IPS DF 6.9 (cell line): ENCODE measurements at regions not wholly inside any gene's neighbourhood (a gene's known extent, or its start where the extent isn't known, plus 50 kb on each side); places are given as distances from the start of the nearest gene placed in this dataset.
A peak's percentile ranks its signal among the peaks of the same experiment; 100 is the strongest.
"Not testable (repeated sequence)": the region's sequence is repeated elsewhere in the genome, so short reads cannot be mapped to it uniquely, and the experiment has no call there.

Experiments
- DNase-seq: peaks from one replicate; pipeline ENCODE4 v3.0.0-alpha.2; 2013; ENCODE audit warnings: low read depth, low spot score
- H3K27ac ChIP-seq: one replicate; pipeline ENCODE4 v1.5.1; 2013; ENCODE audit warnings: low read length, control low read depth
- H3K27me3 ChIP-seq: 2 replicates; pipeline ENCODE4 v1.6.1; 2013; ENCODE audit warnings: mild to moderate bottlenecking, low read length; ENCODE audit not compliant: control insufficient read depth, insufficient read depth
- H3K36me3 ChIP-seq: 2 replicates; pipeline ENCODE4 v1.6.1; 2013; ENCODE audit warnings: low read length; ENCODE audit not compliant: control insufficient read depth, insufficient read depth
- H3K4me1 ChIP-seq: 2 replicates; pipeline ENCODE4 v1.6.1; 2013; ENCODE audit warnings: low read length; ENCODE audit not compliant: control insufficient read depth, insufficient read depth
- H3K4me3 ChIP-seq: 2 replicates; pipeline ENCODE4 v1.5.1; 2013; ENCODE audit warnings: mild to moderate bottlenecking, low read length
- H3K9me3 ChIP-seq: 2 replicates; pipeline ENCODE4 v1.6.1; 2013; ENCODE audit warnings: low read length, inconsistent platforms; ENCODE audit not compliant: control insufficient read depth, insufficient read depth
- WGBS: extraction: QIAGEN DNeasy Blood & Tissue Kit; methylation state at CpG from one replicate; pipeline ENCODE4 v1.1.7; 2013; ENCODE audit warnings: mixed read lengths, missing lambda C conversion rate; ENCODE audit not compliant: insufficient read length, insufficient coverage; 5-methylcytosine and 5-hydroxymethylcytosine counted together

DNA sequence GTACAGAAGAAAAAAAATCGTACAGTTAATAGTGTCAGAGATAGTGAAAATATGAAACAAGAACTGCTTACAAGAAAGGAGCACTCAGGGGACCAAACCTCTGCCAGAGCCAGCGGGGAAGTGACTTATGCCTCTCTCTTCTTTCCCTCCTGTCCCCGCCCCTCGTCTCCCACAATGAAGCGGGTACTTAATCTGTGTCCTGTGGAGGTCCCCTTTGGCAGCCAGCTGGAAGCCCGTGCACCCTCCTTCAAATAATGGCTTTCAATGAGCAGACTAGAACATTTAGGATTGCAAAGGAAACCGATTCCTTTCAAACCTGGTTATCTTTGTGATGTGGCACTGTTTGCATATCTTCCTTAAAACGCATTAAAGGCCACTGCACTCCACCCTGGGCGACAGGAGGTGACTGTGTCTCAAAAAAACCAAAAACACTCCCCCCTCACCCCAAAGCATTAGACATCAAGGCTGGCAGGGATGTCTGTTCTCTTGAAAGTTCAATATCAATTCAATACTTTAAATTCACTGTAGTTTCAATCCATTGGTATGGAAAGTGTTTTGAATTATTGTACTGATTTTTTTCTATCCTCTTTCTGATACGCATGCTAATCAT, 51.7 kb downstream of the PPIAL4C start:
- no CpG with 5 or more reads among the region's 10 CpGs for WGBS
- H3K4me3 ChIP-seq, H3K36me3 ChIP-seq, DNase-seq, H3K27me3 ChIP-seq, H3K27ac ChIP-seq, H3K4me1 ChIP-seq, H3K9me3 ChIP-seq: not testable (repeated sequence)

DNA sequence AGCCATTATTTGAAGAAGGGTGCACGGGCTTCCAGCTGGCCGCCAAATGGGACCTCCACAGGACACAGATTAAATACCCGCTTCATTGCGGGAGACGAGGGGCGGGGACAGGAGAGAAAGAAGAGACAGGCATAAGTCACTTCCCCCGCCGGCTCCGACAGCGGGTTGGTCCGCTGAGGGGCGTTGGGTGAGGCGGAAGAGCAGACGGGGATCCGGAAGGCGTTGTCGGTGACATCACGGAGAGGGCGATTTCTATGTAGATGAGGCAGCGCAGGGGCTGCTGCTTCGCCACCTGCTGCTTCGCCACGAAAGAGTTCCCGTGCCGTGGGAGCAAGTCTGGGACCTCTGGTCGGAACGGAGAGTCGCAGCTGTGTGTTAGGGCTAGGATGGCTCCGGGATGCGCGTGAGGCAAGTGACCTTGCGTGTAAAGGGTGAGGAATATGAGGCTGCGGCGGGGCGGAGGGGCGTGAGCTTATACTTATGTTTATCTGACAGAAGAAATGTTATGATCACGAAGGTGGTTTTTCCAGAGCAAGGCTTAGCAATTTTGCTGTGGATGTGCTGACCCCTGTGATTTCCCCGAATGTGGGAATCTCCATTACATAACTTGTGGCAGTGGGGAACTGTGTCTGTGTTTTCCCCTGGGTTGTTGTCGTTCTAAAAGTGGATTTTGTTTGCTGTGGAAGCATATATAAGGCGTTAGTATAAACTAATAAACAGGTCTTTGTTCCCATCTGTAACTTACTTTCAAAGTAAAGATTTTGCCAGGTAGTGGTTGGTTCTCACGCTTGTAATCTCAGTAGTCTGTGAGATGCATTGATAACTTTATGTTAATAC, 52.9 kb downstream of the PPIAL4C start:
- no CpG with 5 or more reads among the region's 41 CpGs for WGBS
- not testable (repeated sequence) for H3K36me3 ChIP-seq, H3K27ac ChIP-seq, H3K4me1 ChIP-seq, H3K27me3 ChIP-seq, H3K9me3 ChIP-seq
- H3K4me3 ChIP-seq, result peak overlapping the region; percentile 34; the same call in 1 of the 2 replicates
- peak; percentile 82 for DNase-seq

DNA sequence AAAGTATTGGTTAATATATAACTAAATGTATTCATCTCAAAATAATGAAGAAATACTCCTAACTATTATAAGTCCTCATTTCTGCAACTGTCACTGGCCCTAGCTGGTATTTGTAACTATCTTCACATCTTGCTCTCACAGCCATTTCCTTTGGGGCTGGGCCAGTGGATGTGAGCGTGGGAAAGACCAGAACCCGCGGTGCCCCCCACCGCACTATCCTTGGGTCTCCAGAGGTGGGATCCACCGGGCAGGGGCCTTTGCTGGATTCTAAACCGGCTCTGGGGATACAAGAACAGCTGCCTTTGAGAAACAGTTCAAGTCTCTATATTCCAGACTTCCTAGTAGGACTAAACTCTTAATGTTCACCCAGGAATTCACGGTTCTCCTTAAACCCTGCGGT, 54.8 kb downstream of the PPIAL4C start:
- not testable (repeated sequence) for H3K4me3 ChIP-seq, H3K4me1 ChIP-seq, H3K9me3 ChIP-seq, H3K36me3 ChIP-seq, DNase-seq, H3K27me3 ChIP-seq, H3K27ac ChIP-seq
- no CpG with 5 or more reads among the region's 8 CpGs for WGBS

DNA sequence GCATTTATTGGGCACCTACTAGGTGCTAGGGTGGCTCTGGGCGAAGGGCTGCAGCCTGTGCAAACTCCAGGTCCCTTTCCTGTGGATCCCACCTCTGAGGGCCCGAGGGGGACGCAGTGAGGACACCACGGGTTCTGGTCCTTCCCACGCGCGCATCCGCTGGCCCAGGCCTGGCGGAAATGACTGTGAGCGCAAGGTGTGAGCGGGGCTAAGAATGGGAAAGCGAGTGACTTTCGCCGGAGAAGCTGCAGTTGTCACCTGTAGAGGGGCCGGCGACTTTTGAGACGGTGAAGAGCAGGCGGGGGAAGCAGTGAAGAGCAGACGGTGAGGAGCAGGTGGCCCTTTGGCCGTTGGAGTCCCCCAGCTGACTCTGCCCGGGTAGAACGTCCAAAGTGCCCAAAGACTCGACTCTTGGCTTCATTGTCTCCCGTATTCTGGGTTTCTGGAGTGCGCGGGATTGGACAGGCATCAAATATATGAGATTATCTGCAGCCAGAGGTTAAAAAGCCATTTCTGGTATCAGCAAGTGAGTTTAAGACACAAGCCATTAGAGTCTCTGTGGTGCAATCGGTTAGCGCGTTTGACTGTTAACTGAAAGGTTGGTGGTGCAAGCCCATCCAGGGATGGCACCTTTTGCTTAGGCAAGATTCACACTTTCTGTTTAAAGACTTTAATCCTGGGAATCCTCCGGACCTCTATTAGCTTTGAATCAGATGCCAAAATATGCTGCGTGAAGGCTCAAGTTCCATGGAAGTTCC, 55.4 kb downstream of the PPIAL4C start:
- H3K27me3 ChIP-seq, H3K4me1 ChIP-seq, H3K4me3 ChIP-seq, DNase-seq, H3K36me3 ChIP-seq, H3K9me3 ChIP-seq, H3K27ac ChIP-seq: not testable (repeated sequence)
- WGBS, result no CpG with 5 or more reads among the region's 31 CpGs

DNA sequence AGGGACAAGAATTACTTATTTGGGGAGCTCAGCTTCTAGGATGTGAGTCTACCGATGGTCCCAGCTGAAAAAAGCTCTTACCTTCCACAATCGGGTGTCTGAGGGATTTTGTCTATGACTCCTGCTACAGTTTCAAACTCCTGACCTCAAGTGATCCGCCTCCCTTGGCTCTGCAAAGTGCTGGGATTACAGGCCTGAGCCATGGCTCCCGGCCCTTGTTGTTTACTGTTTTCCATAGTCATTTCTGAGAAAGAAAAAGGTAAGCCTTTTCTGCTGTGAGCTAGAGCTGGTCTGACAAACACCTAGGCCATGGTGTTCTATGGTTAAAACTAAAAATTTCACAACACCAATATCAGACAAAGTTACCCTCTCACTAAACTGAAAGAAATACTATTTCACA, 57.5 kb downstream of the PPIAL4C start:
- not testable (repeated sequence) for DNase-seq, H3K27me3 ChIP-seq, H3K4me1 ChIP-seq, H3K36me3 ChIP-seq, H3K9me3 ChIP-seq, H3K4me3 ChIP-seq, H3K27ac ChIP-seq
- WGBS, result no CpG with 5 or more reads among the region's 4 CpGs

DNA sequence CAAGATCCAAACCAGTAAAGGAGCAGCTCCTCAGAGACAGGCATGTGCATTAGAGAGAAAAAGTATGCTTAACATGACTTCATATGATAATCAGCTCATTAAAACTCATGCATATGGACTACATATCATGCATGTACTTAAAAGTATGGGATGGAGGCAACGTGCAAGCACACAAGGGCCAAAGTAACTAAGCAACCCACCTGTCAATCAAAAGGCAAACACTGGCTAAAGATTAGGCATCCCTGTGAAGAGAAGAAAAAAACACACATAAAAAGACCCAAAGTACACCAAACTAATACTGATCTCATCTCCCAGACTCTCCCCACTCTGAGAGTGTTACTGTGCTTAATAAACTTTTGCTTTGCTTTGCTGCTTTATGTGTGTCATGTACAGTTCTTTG, 61.2 kb downstream of the PPIAL4C start:
- H3K36me3 ChIP-seq, H3K4me3 ChIP-seq, H3K4me1 ChIP-seq, H3K27ac ChIP-seq, H3K27me3 ChIP-seq, H3K9me3 ChIP-seq, DNase-seq: not testable (repeated sequence)
- no CpG with 5 or more reads among the region's 1 CpG for WGBS

DNA sequence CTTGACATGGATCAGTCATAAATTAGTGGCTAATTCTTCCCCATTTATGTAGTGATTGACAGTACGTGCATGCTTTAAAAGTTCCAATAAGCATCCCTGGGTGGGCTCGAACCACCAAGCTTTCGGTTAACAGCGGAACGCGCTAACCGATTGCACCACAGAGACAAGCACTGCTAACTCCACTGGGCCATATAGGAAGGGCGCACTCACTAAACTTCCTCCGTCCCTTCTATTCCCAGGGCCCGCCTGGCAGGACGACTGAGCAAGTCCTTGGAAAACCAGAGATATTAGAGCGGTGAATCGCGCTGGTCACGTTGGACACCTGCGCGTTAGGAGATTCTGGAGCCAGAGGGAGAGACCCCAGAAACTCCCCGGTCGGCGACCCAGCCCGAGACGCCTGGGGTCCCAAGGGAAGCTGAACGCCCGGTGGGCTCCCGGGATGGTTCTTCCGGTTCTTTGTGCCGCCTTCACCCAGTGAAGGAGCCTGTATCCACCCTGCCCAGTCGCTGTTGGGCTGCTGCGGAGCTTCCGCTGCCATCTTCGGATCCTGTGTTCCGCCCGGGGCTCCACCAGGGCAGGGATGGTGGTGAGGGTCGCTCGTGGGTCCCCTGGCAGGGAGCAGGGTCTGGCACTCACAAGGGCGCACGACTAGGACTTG, 62.8 kb downstream of the PPIAL4C start:
- not testable (repeated sequence) for H3K27ac ChIP-seq, DNase-seq, H3K4me1 ChIP-seq, H3K9me3 ChIP-seq, H3K36me3 ChIP-seq, H3K27me3 ChIP-seq
- no CpG with 5 or more reads among the region's 37 CpGs for WGBS
- peak overlapping the region; percentile 57; the same call in 1 of the 2 replicates for H3K4me3 ChIP-seq

DNA sequence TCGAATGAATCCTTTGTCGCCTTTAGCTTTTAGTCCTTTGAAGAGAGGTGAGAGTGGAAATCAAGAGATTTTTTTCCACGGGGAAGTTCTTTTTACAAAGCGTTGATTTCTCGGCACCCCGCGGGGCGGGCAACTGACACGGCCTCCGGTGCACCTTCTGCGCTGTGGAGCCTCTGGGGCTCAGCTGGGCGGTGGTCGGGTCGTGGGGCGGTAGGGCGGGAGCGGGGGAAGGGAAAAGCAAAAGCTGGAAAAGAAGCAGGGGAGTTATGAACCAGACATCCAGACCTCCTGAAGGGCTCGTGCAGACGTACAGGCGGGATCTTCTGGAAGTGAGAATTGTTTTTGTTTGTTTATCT, 63.3 kb downstream of the PPIAL4C start:
- H3K9me3 ChIP-seq, H3K27me3 ChIP-seq, H3K4me1 ChIP-seq, DNase-seq, H3K27ac ChIP-seq, H3K36me3 ChIP-seq: not testable (repeated sequence)
- WGBS, result no CpG with 5 or more reads among the region's 20 CpGs
- peak overlapping the region; percentile 41; the same call in 1 of the 2 replicates for H3K4me3 ChIP-seq

DNA sequence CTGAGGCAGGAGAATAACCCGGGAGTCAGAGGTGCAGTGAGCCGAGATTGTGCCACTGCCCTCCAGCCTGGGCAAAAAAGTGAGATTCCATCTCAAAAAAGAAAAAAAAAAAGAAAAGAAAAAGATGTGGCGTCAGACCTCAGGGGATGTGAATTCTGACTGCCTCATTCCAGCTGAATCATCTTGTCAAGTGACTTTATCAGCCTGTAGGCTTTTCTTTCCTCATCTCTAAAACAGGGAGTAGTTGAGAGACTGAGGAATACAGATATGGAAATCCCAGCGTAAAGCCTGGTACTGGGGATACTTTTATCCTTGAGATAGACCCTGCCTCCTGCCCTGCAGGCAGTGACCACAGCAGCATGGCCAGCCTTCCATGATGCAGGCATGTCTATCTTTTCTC, 74.1 kb downstream of the PPIAL4C start:
- H3K4me1 ChIP-seq, DNase-seq, H3K27me3 ChIP-seq, H3K4me3 ChIP-seq, H3K9me3 ChIP-seq, H3K36me3 ChIP-seq, H3K27ac ChIP-seq: not testable (repeated sequence)
- no CpG with 5 or more reads among the region's 4 CpGs for WGBS

DNA sequence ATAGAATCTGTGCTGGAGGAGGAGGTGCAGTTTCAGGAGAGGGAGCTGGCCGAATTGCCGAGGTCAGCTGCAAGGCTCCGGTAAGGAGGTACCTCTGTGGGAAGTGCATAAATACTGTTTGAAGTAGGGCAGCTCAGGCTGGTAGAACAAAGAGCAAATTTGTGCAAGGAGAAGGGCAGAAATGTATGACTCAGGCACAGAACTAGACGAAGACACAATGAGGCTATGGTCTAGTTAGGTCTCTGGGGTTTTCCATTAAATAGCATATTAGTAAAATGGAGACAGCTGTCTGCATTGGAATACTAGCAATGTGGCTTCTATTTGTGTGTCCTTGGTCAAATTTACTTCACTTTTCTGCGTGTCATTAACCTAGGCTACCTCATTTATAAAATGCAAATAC, 74.5 kb downstream of the PPIAL4C start:
- no CpG with 5 or more reads among the region's 5 CpGs for WGBS

More for the DNA sequence above, 74.5 kb downstream of the PPIAL4C start:
- not testable (repeated sequence) for H3K4me3 ChIP-seq, H3K4me1 ChIP-seq, H3K9me3 ChIP-seq, H3K36me3 ChIP-seq, H3K27me3 ChIP-seq, H3K27ac ChIP-seq, DNase-seq
